NOMO-1 (cell line): ENCODE measurements at regions not wholly inside any gene's neighbourhood (a gene's known extent, or its start where the extent isn't known, plus 50 kb on each side); places are given as distances from the start of the nearest gene placed in this dataset.

Experiments
- DNase-seq, 2 experiments: peaks; one replicate each; lab custom pipeline; 2025; ENCODE audit not compliant: unreplicated experiment in 2 of 2; lab: John Stamatoyannopoulos, UW

- no peak for DNase-seq
Observed at GRCh38 chr6:24032896-24033688, 92.9 kb upstream of the NRSN1 start.

- DNase-seq = no peak
Observed at GRCh38 chr6:24043848-24044247, 82.2 kb upstream of the NRSN1 start.

DNA sequence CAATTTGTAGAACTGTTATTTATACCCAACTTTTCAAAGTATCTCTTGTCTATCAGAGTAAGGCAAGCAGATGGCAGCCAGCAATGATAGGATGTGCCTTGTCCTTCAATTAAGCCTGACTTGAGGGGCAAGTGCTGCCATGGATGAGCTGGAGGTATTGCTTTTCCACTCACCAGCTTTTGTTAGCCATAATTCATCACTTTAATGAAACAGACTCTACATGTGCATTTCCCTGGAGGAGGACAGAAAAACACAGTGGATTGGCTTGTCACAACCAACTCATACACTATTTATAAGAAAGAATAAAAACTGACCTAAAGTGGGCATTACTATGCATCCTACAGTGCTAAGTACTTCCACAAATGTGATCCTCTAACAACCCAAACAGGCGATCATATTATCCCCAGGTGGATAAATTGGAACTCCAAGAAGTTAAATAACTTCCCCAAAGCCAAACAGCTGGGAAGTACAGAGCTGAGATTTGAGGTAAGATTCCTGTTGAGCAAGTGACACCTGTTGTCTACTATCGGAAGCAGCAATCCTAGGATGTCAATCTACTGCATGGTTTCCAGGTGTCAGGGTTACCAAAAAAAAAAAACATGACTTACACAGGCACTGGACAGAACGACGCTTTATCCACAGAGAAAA, 73.9 kb upstream of the NRSN1 start:
- no peak for DNase-seq

- no peak for DNase-seq
Observed at GRCh38 chr6:24052590-24052961, 73.4 kb upstream of the NRSN1 start.

DNA sequence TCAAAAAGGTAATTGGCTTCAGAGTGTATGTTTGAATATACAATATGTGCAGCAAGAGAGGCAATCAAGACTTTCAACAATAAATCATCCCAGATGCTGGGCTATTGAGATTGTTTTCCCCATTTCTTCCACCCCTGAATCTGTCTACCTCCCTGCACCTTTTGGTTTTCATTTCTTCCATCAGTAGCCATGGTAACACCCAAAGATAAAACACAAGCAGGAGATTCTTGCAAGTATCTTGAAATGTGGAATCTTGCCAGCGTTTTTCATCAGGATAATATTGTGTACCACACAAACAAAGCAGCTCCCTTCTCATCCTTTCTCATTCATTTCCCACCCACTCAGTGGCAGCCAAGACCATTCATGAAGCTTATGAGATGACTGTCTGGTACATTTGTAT, 73.0 kb upstream of the NRSN1 start:
- no peak for DNase-seq

GRCh38 chr6:24054388-24054787, 71.6 kb upstream of the NRSN1 start:
- DNase-seq = no peak

DNA sequence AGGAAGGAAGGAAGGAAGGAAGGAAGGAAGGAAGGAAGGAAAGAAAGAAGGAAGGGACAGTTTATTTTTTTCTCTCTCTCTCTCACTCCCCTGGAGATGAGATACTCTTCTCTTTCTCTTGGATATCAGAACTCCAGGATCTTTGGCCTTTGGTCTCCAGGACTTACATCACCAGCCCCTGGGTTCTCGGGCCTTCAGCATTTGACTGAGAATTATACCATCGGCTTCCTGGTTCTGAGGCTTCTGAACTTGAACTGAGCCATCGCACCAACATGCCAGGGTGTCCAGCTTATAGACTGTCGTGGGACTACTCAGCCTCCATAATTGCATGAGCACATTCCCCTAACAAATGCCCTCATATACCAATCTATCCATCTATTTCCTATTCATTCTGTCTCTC, 69.4 kb upstream of the NRSN1 start:
- DNase-seq = no peak

GRCh38 chr6:24057030-24057429, 69.0 kb upstream of the NRSN1 start:
- no peak for DNase-seq

DNA sequence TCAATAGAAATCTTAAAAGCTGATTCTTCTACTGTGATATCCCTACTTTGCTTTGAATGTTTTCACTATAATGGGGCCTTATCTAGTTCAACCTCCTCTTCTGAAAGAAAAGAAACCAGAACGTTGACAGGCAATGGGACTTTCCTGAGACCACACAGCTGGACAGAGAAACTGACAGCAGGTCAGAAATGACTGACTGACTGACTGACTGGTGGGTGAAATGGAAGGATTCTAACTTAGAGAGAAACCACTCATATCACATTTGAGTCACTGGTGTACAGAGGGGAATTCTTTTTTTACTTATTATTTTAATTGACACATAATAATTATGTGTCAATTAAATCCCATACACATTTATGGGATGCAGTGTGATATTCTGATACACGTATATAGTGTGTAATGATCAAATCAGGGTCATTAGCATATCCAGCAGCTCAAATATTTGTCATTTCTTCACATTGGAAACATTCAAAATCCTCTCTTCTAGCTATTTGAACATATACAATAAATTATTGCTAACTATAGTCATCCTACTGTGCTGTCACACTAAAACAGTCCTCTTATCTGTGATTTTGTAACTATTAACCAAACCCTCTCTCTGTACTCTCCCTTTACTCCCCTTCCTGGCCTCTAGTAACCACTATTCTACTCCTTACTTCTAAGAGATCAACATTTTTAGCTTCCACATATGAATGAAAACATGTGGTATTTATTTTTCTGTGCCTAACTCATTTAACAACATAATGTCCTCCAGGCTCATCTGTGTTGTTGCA, 64.8 kb upstream of the NRSN1 start:
- DNase-seq = no peak

DNA sequence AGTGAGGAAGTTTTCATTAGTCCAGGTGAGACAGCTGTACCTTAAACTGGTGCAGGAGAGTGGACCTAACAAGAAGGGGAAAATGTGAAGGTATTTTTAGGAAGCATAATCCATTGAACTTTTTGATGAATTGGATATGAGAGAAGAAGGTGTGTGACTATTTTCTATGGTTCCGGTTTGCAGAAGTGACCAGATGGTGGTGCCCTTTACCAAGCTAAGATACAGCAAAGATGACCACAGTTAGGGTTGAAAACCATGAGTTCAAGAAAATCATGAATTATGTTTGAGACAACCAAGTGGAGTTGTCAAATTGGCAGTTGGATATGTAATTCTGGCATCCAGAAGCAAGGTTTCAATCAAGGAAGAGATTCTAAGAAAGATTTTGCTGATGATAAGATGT, 61.9 kb upstream of the NRSN1 start:
- DNase-seq = no peak

DNA sequence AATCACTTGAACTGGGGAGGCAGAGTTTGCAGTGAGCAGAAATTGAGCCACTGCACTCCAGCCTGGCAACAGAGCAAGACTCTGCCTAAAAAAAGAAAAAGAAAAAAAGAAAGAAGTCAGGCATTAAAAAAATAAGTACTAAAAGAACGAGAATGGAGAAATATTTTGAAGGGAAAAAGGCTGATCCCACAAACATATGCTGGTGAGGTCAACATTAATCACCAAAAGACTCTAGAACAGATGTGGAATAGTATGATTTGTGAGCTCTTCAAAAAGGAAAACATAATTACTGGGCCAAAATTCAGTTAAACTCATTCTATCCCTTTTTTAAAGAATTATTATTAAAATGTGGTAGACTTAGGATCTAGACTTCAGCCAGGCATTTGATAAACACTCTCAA, 61.2 kb upstream of the NRSN1 start:
- DNase-seq = no peak

DNA sequence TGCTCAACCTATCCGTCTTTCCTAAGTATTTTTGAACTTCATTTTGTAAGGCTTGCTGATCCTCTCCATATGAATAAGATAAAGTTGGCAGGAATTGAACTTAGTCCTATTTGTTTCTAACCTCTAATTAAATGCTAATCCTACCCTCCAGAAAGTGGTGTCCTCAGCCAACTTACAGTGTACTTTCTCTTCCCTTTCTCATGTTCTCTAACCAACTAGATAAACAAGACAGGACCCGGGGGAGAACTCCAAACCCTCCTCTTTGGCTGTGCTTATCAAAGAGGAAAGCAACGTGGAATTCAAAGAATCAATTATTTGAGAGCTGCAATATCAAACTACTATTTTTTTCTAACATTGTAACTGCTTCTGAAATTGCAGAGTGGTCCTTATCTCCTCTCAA, 56.5 kb upstream of the NRSN1 start:
- no peak for DNase-seq

DNA sequence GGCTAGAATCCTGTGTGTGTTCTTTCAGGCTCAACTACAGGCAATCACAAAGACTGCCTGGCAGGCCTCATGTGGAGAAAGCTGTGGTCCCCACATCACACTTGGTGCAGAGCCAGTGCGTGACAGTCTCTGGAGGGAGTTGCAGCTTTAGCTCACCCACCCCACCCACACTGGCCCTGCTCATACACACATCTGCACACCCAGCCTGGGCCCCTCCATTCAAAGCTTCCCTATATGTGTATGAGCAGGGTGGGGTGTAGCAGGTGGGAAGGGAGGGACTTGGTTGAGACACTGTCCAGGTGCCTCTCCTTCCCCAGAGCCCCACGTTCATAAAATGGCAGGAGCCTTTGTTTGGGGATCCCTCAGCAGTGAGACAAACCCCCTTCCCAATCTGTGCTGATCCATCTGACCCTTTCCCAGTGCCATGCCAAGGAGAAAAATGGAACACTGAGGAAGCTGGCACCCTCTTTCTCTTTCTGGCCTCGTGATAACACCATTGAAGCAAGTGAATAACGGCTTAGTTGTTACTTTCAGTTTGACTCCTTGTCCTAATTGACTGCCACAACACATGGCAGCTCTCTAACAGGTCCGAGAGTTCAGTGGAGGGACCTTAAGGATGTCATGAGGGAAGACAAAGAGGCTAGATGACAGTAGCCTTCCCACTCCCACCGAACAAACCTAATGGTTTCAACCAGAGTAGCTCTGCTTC, 53.8 kb upstream of the NRSN1 start:
- DNase-seq = no peak

- DNase-seq = no peak
Observed at GRCh38 chr6:24076011-24076410, 50.0 kb upstream of the NRSN1 start.
